ENCODE measurements at regions not wholly inside any gene's neighbourhood (a gene's known extent, or its start where the extent isn't known, plus 50 kb on each side); places are given as distances from the start of the nearest gene placed in this dataset.

DNA sequence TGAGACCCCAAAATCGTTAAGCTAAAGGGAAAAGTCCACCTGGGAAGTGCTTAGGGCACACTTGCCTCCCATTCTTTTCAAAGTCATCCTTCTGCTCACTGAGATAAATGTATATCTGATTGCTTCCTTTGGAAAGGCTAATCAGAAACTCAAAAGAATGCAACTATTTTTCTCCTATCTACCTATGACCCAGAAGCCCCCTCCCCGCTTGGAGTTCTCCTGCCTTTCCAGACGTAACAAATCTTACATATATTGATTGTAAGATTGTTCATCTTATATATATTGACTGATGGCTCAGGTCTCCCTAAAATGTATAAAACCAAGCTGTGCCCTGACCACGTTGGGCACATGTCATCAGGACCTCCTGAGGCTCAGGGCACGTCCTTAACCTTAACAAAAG lies 56.8 kb upstream of the ACAN start:
- no peak for TF ChIP-seq EZH2 (IDR thresholded peaks at IDR 0.05; ENCODE audit: borderline replicate concordance, low read depth, low read length, poor library complexity, severe bottlenecking)
- TF ChIP-seq, protein P1, sequence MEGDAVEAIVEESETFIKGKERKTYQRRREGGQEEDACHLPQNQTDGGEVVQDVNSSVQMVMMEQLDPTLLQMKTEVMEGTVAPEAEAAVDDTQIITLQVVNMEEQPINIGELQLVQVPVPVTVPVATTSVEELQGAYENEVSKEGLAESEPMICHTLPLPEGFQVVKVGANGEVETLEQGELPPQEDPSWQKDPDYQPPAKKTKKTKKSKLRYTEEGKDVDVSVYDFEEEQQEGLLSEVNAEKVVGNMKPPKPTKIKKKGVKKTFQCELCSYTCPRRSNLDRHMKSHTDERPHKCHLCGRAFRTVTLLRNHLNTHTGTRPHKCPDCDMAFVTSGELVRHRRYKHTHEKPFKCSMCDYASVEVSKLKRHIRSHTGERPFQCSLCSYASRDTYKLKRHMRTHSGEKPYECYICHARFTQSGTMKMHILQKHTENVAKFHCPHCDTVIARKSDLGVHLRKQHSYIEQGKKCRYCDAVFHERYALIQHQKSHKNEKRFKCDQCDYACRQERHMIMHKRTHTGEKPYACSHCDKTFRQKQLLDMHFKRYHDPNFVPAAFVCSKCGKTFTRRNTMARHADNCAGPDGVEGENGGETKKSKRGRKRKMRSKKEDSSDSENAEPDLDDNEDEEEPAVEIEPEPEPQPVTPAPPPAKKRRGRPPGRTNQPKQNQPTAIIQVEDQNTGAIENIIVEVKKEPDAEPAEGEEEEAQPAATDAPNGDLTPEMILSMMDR (conservative IDR thresholded peaks at IDR 0.05; ENCODE audit: low read depth, low read length) = no peak
